ENCODE measurements at regions not wholly inside any gene's neighbourhood (a gene's known extent, or its start where the extent isn't known, plus 50 kb on each side); places are given as distances from the start of the nearest gene placed in this dataset.

- H3K36me3 ChIP-seq (ENCODE audit: control insufficient read depth, insufficient read depth, low read length): no peaks in the 10 kb centered on the region
- no peaks in the 10 kb centered on the region for H3K4me1 ChIP-seq
- Mint-ChIP-seq H3K4me1 (ENCODE audit: low read depth, unreplicated experiment) (no peaks in the 10 kb centered on the region), H3K4me3 (ENCODE audit: unreplicated experiment) (no peak overlapping the region), H3K27ac (ENCODE audit: unreplicated experiment) (no peak overlapping the region), H3K36me3 (ENCODE audit: insufficient read depth, unreplicated experiment) (no peaks in the 10 kb centered on the region), H3K9me3 (ENCODE audit: unreplicated experiment) (no peaks in the 10 kb centered on the region), H3K27me3 (ENCODE audit: insufficient read depth, unreplicated experiment) (no peaks in the 10 kb centered on the region)
- TF ChIP-seq, protein P1, sequence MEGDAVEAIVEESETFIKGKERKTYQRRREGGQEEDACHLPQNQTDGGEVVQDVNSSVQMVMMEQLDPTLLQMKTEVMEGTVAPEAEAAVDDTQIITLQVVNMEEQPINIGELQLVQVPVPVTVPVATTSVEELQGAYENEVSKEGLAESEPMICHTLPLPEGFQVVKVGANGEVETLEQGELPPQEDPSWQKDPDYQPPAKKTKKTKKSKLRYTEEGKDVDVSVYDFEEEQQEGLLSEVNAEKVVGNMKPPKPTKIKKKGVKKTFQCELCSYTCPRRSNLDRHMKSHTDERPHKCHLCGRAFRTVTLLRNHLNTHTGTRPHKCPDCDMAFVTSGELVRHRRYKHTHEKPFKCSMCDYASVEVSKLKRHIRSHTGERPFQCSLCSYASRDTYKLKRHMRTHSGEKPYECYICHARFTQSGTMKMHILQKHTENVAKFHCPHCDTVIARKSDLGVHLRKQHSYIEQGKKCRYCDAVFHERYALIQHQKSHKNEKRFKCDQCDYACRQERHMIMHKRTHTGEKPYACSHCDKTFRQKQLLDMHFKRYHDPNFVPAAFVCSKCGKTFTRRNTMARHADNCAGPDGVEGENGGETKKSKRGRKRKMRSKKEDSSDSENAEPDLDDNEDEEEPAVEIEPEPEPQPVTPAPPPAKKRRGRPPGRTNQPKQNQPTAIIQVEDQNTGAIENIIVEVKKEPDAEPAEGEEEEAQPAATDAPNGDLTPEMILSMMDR (IDR thresholded peaks at IDR 0.05; ENCODE audit: insufficient read depth in 1 of 2, low read depth in 1 of 2, low read length in 1 of 2, severe bottlenecking in 1 of 2, unreplicated experiment in 1 of 2): no peak
- no peak for DNase-seq
- no TSS peak for BruUV-seq (replicated peaks)
- CTCF ChIA-PET: no interaction called here
- no peak overlapping the region for H3K4me3 ChIP-seq (ENCODE audit: low read depth, low read length)
- intact Hi-C loops (cut with micrococcal nuclease; ENCODE audit: unreplicated experiment): no loop called here
- no peaks in the 10 kb centered on the region for H3K27me3 ChIP-seq (replicated peaks; ENCODE audit: control insufficient read depth, insufficient read depth, low read length)
- POLR2A ChIA-PET: no interaction called here
- H3K9me3 ChIP-seq: peaks cover 5% of the 10 kb centered on the region; the same call in 1 of the 2 replicates
Observed at GRCh38 chr14:55951341-55952206, 166.6 kb upstream of the PELI2 start.

DNA sequence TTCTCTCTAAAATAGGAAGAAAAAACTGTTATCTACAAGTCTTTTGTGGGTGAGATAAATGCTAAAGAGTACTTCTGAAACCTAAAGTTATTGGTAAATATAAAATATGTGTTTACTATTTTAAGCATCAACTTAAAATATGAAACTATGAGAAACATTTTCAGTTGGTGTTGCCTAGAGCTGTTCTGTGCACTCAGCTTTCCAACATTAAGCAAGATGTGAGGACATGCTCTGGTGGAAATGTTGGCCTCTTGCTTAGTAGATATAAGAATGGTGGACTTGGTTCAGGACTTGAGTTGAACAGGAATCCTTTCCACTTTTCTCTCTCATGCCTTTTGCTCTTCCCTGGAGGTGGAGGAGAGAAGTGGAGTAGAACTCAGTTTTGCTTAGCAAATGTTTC, 164.1 kb upstream of the PELI2 start:
- Mint-ChIP-seq H3K27ac (ENCODE audit: unreplicated experiment) (no peak overlapping the region), H3K27me3 (ENCODE audit: insufficient read depth, unreplicated experiment) (no peaks in the 10 kb centered on the region), H3K4me1 (ENCODE audit: low read depth, unreplicated experiment) (no peaks in the 10 kb centered on the region), H3K4me3 (ENCODE audit: unreplicated experiment) (no peak overlapping the region), H3K9me3 (ENCODE audit: unreplicated experiment) (no peaks in the 10 kb centered on the region), H3K36me3 (ENCODE audit: insufficient read depth, unreplicated experiment) (no peaks in the 10 kb centered on the region)
- Histone ChIP-seq H3K36me3 (ENCODE audit: control insufficient read depth, insufficient read depth, low read length) (no peaks in the 10 kb centered on the region), H3K27me3 (replicated peaks; ENCODE audit: control insufficient read depth, insufficient read depth, low read length) (no peaks in the 10 kb centered on the region), H3K4me3 (ENCODE audit: low read depth, low read length) (no peak overlapping the region), H3K4me1 (no peaks in the 10 kb centered on the region), H3K9me3 (peaks cover 5% of the 10 kb centered on the region; the same call in 1 of the 2 replicates)
- no TSS peak for BruUV-seq (replicated peaks)
- intact Hi-C loops (cut with micrococcal nuclease; ENCODE audit: unreplicated experiment): no loop called here
- TF ChIP-seq, protein P1 (IDR thresholded peaks at IDR 0.05; ENCODE audit: insufficient read depth in 1 of 2, low read depth in 1 of 2, low read length in 1 of 2, severe bottlenecking in 1 of 2, unreplicated experiment in 1 of 2): no peak
- ChIA-PET CTCF (no interaction called here), POLR2A (no interaction called here)
- DNase-seq: no peak

- Mint-ChIP-seq H3K36me3 (ENCODE audit: insufficient read depth, unreplicated experiment) (no peaks in the 10 kb centered on the region), H3K4me1 (ENCODE audit: low read depth, unreplicated experiment) (no peaks in the 10 kb centered on the region), H3K9me3 (ENCODE audit: unreplicated experiment) (no peaks in the 10 kb centered on the region), H3K4me3 (ENCODE audit: unreplicated experiment) (no peak overlapping the region), H3K27me3 (ENCODE audit: insufficient read depth, unreplicated experiment) (no peaks in the 10 kb centered on the region), H3K27ac (ENCODE audit: unreplicated experiment) (no peak overlapping the region)
- no peaks in the 10 kb centered on the region for H3K27me3 ChIP-seq (replicated peaks; ENCODE audit: control insufficient read depth, insufficient read depth, low read length)
- CTCF ChIA-PET: no interaction called here
- H3K4me1 ChIP-seq: no peaks in the 10 kb centered on the region
- H3K4me3 ChIP-seq (ENCODE audit: low read depth, low read length): no peak overlapping the region
- TF ChIP-seq, protein P1 (IDR thresholded peaks at IDR 0.05; ENCODE audit: insufficient read depth in 1 of 2, low read depth in 1 of 2, low read length in 1 of 2, severe bottlenecking in 1 of 2, unreplicated experiment in 1 of 2): no peak
- no peaks in the 10 kb centered on the region for H3K9me3 ChIP-seq
- H3K36me3 ChIP-seq (ENCODE audit: control insufficient read depth, insufficient read depth, low read length): no peaks in the 10 kb centered on the region
- no TSS peak for BruUV-seq (replicated peaks)
- intact Hi-C loops (cut with micrococcal nuclease; ENCODE audit: unreplicated experiment): no loop called here
- no peak for DNase-seq
- POLR2A ChIA-PET: no interaction called here
Observed at GRCh38 chr14:55955175-55955574, 163.0 kb upstream of the PELI2 start.
